Lung (tissue), 11 donors: ENCODE measurements at regions not wholly inside any gene's neighbourhood (a gene's known extent, or its start where the extent isn't known, plus 50 kb on each side); places are given as distances from the start of the nearest gene placed in this dataset.

Source experiments
- ATAC-seq: fragments of 200-7000 bp; cut with Tn5 transposase; one replicate; pipeline ENCODE4 v1.9.1; 2020; ENCODE audit warnings: moderate number of reproducible peaks; ENCODE audit not compliant: insufficient read depth, low FRiP score
- DNase-seq, 3 donors: peaks; one replicate each; pipeline ENCODE4 v3.0.0-alpha.2; 2013 to 2017
- H3K27ac ChIP-seq, 2 donors: one replicate each; pipeline ENCODE4 v1.5.1; 2013; ENCODE audit warnings: mild to moderate bottlenecking in 2 of 2, moderate library complexity in 2 of 2, control low read depth in 1 of 2, inconsistent platforms in 1 of 2, low read depth in 1 of 2, low read length in 1 of 2
- H3K27me3 ChIP-seq, 3 donors: one replicate each; pipeline ENCODE4 v1.5.1; 2013; ENCODE audit warnings: low read length in 2 of 3; ENCODE audit not compliant: control insufficient read depth in 3 of 3, insufficient read depth in 3 of 3
- H3K36me3 ChIP-seq, 4 donors: one replicate each; pipeline ENCODE4 v1.5.1; 2013; ENCODE audit warnings: low read length in 4 of 4, mild to moderate bottlenecking in 1 of 4, moderate library complexity in 1 of 4; ENCODE audit not compliant: control insufficient read depth in 4 of 4, insufficient read depth in 4 of 4
- H3K4me1 ChIP-seq, 5 donors: one replicate each; pipeline ENCODE4 v1.5.1; 2013; ENCODE audit warnings: low read length in 5 of 5, mild to moderate bottlenecking in 2 of 5, moderate library complexity in 1 of 5; ENCODE audit not compliant: control insufficient read depth in 5 of 5, insufficient read depth in 5 of 5
- H3K4me3 ChIP-seq: one replicate; pipeline ENCODE4 v1.5.1; 2013; ENCODE audit warnings: mild to moderate bottlenecking, control low read depth, moderate library complexity
- H3K9ac ChIP-seq, 2 donors: one replicate each; pipeline ENCODE4 v1.5.1; 2013; ENCODE audit warnings: low read length in 2 of 2, control low read depth in 1 of 2; ENCODE audit not compliant: insufficient read depth in 1 of 2
- H3K9me3 ChIP-seq, 4 donors: one replicate each; pipeline ENCODE4 v1.5.1; 2013; ENCODE audit warnings: low read length in 3 of 4, mild to moderate bottlenecking in 1 of 4, moderate library complexity in 1 of 4; ENCODE audit not compliant: control insufficient read depth in 4 of 4, insufficient read depth in 3 of 4
- CTCF ChIP-seq: IDR thresholded peaks from 2 replicates; pipeline ENCODE4 v1.5.1; 2012; ENCODE audit warnings: mild to moderate bottlenecking; ENCODE audit errors: control extremely low read depth, extremely low read depth
- WGBS, 2 donors: extraction: QIAGEN DNeasy Blood & Tissue Kit; methylation state at CpG; one replicate each; pipeline ENCODE4 v1.1.7; 2013; 5-methylcytosine and 5-hydroxymethylcytosine counted together
- donor health status: control.
- donor health status: control.
- donor health status: Bipolar disorder and iron deficiency.
- donor health status: healthy.
- donor health status: DM: yes; HTN: yes; CAD: no.

DNA sequence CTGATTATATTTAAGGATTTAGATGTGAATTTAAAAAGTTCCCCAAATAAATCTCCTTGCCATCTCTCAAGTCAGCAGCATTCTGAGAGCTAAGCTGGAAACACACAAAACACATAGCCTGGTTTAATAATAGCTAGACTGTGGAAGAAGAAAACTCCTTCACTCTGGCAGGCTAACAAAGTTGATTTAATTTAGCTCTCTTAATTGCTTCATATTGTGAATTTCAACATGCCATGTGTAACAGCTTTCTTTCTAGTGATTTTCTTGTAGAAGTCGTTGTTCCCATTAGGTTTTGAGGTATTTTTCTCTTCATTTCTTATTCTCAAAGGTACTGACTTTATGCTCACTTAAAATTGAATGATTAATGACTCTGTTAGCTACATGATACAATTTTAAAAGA lies 216.8 kb upstream of the AKR1E2 start:
- H3K9me3 ChIP-seq: no peaks in the 10 kb centered on the region
- H3K27me3 ChIP-seq: no peaks in the 10 kb centered on the region
- ATAC-seq (no peak), DNase-seq (no peak)
- H3K36me3 ChIP-seq: no peaks in the 10 kb centered on the region
- H3K4me1 ChIP-seq: no peaks in the 10 kb centered on the region
- H3K9ac ChIP-seq: no peak overlapping the region
- no peak overlapping the region for H3K4me3 ChIP-seq
- no peak overlapping the region for H3K27ac ChIP-seq
- no peak for TF ChIP-seq CTCF
- WGBS, 2 donors: 81 to 84% methylated on average over 1 of the region's 1 CpG

DNA sequence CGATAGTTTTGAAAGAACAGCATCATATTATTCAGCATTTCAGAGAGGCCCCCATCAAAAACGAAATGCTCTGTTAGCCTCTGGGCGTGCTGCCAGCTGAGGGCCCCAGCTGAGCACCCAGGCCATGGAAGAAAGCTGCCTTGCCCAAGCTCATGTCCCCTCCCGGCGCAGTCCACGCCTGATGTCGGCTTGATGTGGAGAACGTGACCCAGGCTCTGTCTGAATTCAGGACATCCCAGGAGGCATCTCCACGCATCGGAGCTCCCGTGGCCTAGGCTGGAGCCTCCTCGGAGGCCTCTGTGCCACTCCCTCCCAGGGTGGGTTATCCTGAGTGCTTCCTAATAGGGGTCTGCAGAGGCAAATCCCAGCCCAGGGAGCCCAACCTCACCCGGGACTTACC lies 218.3 kb upstream of the AKR1E2 start:
- WGBS, 2 donors: 81 to 94% methylated on average over 13 of the region's 13 CpGs
- Histone ChIP-seq H3K4me1 (peaks cover 0 to 3% (median 0%) of the 10 kb centered on the region in 5 donors), H3K4me3 (no peak overlapping the region), H3K27ac (no peak overlapping the region), H3K36me3 (no peaks in the 10 kb centered on the region), H3K9me3 (no peaks in the 10 kb centered on the region), H3K27me3 (no peaks in the 10 kb centered on the region), H3K9ac (no peak overlapping the region)
- ATAC-seq (no peak), DNase-seq (no peak)
- TF ChIP-seq CTCF: no peak

GRCh38 chr10:4606856-4607636 lies 219.0 kb upstream of the AKR1E2 start:
- H3K27ac ChIP-seq: no peak overlapping the region
- no peaks in the 10 kb centered on the region for H3K27me3 ChIP-seq
- H3K4me1 ChIP-seq: peaks cover 0 to 3% (median 0%) of the 10 kb centered on the region in 5 donors
- H3K9me3 ChIP-seq: no peaks in the 10 kb centered on the region
- H3K36me3 ChIP-seq: no peaks in the 10 kb centered on the region
- TF ChIP-seq CTCF: no peak
- H3K9ac ChIP-seq: no peak overlapping the region
- no peak overlapping the region for H3K4me3 ChIP-seq
- DNase-seq (no peak), ATAC-seq (no peak)
- WGBS, 2 donors: 93 to 94% methylated on average over 6 of the region's 6 CpGs
